ENCODE measurements at regions not wholly inside any gene's neighbourhood (a gene's known extent, or its start where the extent isn't known, plus 50 kb on each side); places are given as distances from the start of the nearest gene placed in this dataset.

DNA sequence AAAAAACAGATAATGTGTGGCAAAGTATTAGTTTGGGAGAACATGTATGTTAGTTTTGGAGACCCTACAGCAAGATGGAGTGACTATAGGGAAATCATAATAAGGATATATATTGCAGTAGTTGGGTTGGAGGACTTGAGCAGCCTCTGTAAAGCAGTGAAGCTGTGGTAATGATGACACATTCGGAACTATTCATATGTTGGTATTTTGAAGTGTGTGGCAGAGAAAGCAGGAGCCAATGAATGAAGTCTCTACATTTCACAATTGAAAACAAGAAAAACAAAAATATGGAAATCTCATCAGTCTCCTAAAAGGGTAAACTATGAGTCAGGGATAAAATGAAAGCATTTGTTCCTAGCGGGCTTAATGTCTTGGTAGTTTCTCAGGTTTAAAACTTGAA lies 645.9 kb downstream of the OTOL1 start:
- DNase-seq (ENCODE audit: extremely low read depth in 1 of 4, low spot score in 3 of 4) (no peak), FAIRE-seq (no peak), ATAC-seq (no peak)
- no peaks in the 10 kb centered on the region for H3K9me1 ChIP-seq (ENCODE audit: control insufficient read depth, insufficient read depth, low read length)
- intact Hi-C loops (cut with micrococcal nuclease): no loop called here
- 3% methylated on average over 2 of the region's 2 CpGs for WGBS (ENCODE audit: insufficient coverage, low coverage, missing lambda C conversion rate)
- no peaks in the 10 kb centered on the region for H3K79me2 ChIP-seq (ENCODE audit: control insufficient read depth, insufficient read depth, low read length)
- H3K9me3 ChIP-seq (replicated peaks; ENCODE audit: control insufficient read depth, insufficient read depth, low read depth, low read length): no peaks in the 10 kb centered on the region
- no peaks in the 10 kb centered on the region for H3K36me3 ChIP-seq (ENCODE audit: control insufficient read depth, insufficient read depth, low read length)
- no peak overlapping the region for H3K4me2 ChIP-seq (ENCODE audit: insufficient read depth, low read length)
- H3K4me1 ChIP-seq (replicated peaks in 1 of 2; ENCODE audit: control insufficient read depth in 2 of 2, insufficient read depth in 2 of 2, low read length in 2 of 2): no peaks in the 10 kb centered on the region
- H3K27me3 ChIP-seq (ENCODE audit: control insufficient read depth in 2 of 2, insufficient read depth in 2 of 2, low read length in 2 of 2): no peaks in the 10 kb centered on the region
- H3K4me3 ChIP-seq: no peak overlapping the region
- CTCF ChIA-PET (ENCODE audit: low intra/inter-chr PET ratio): no interaction called here
- H3K27ac ChIP-seq (ENCODE audit: extremely low read depth, low read depth, low read length): no peak overlapping the region
- POLR2A ChIA-PET: no interaction called here
- TF ChIP-seq, protein P1, sequence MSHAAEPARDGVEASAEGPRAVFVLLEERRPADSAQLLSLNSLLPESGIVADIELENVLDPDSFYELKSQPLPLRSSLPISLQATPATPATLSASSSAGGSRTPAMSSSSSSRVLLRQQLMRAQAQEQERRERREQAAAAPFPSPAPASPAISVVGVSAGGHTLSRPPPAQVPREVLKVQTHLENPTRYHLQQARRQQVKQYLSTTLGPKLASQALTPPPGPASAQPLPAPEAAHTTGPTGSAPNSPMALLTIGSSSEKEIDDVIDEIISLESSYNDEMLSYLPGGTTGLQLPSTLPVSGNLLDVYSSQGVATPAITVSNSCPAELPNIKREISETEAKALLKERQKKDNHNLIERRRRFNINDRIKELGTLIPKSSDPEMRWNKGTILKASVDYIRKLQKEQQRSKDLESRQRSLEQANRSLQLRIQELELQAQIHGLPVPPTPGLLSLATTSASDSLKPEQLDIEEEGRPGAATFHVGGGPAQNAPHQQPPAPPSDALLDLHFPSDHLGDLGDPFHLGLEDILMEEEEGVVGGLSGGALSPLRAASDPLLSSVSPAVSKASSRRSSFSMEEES (CRISPR knock-in tag; IDR thresholded peaks at IDR 0.05): no peak
- no peak overlapping the region for H3K9ac ChIP-seq (ENCODE audit: insufficient read depth in 1 of 2, low read depth in 2 of 2, low read length in 2 of 2)
- no peaks in the 10 kb centered on the region for H4K20me1 ChIP-seq (replicated peaks; ENCODE audit: control insufficient read depth, insufficient read depth, low read length)
- in situ Hi-C loops (cut with MboI): no loop called here
- BruUV-seq (replicated peaks): no TSS peak
- H2AFZ ChIP-seq (ENCODE audit: low read depth, low read length): no peak overlapping the region

DNA sequence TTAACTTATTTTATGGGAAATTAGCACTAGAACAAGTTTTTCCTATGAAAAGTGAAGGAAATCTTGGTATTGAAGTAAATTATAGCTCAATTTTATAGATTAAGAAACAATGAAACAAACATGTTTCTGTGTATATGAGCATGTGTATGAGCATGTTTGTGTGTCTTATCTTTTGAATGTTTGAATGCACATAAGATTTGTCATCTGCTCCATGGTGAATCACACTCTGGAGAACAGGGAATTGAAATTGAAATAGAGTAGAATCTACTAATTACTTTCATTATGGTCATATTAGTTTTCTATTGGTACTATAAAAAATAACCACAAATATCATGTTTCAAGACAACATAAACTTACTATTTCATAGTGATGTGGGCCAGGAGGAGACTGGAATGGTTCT lies 646.6 kb downstream of the OTOL1 start:
- POLR2A ChIA-PET: no interaction called here
- CTCF ChIA-PET (ENCODE audit: low intra/inter-chr PET ratio): no interaction called here
- no peak for TF ChIP-seq YY1 (IDR thresholded peaks at IDR 0.05; ENCODE audit: borderline replicate concordance in 1 of 3, control insufficient read depth in 1 of 3, extremely low read depth in 1 of 3, insufficient read depth in 3 of 3, insufficient read length in 1 of 3, insufficient replicate concordance in 2 of 3, low read depth in 1 of 3, low read length in 2 of 3)
- TF ChIP-seq, protein P2, sequence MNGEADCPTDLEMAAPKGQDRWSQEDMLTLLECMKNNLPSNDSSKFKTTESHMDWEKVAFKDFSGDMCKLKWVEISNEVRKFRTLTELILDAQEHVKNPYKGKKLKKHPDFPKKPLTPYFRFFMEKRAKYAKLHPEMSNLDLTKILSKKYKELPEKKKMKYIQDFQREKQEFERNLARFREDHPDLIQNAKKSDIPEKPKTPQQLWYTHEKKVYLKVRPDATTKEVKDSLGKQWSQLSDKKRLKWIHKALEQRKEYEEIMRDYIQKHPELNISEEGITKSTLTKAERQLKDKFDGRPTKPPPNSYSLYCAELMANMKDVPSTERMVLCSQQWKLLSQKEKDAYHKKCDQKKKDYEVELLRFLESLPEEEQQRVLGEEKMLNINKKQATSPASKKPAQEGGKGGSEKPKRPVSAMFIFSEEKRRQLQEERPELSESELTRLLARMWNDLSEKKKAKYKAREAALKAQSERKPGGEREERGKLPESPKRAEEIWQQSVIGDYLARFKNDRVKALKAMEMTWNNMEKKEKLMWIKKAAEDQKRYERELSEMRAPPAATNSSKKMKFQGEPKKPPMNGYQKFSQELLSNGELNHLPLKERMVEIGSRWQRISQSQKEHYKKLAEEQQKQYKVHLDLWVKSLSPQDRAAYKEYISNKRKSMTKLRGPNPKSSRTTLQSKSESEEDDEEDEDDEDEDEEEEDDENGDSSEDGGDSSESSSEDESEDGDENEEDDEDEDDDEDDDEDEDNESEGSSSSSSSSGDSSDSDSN (IDR thresholded peaks at IDR 0.05; ENCODE audit: borderline replicate concordance in 1 of 2, low read depth in 2 of 2, low read length in 2 of 2): no peak
- no peak for TF ChIP-seq TARDBP (IDR thresholded peaks at IDR 0.05)
- no peak for TF ChIP-seq NUFIP1 (IDR thresholded peaks at IDR 0.05; ENCODE audit: partially characterized antibody)
- no peak for TF ChIP-seq PURB (CRISPR knock-in tag; IDR thresholded peaks at IDR 0.05; ENCODE audit: low read depth)
- TF ChIP-seq ZKSCAN1 (IDR thresholded peaks at IDR 0.05; ENCODE audit: low read depth, low read length): no peak
- TF ChIP-seq, protein P3, sequence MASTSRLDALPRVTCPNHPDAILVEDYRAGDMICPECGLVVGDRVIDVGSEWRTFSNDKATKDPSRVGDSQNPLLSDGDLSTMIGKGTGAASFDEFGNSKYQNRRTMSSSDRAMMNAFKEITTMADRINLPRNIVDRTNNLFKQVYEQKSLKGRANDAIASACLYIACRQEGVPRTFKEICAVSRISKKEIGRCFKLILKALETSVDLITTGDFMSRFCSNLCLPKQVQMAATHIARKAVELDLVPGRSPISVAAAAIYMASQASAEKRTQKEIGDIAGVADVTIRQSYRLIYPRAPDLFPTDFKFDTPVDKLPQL (IDR thresholded peaks at IDR 0.05; ENCODE audit: extremely low read depth, insufficient read length): no peak
- no peak for TF ChIP-seq MCM5 (IDR thresholded peaks at IDR 0.05; ENCODE audit: low read depth)
- no peak for TF ChIP-seq SMAD4 (CRISPR knock-in tag; conservative IDR thresholded peaks at IDR 0.05)
- no peak for TF ChIP-seq BCL6 (CRISPR knock-in tag; IDR thresholded peaks at IDR 0.05)
- TF ChIP-seq DIDO1 (tag; IDR thresholded peaks at IDR 0.05; ENCODE audit: low read depth): no peak
- no peak for TF ChIP-seq MAZ (CRISPR knock-in tag; conservative IDR thresholded peaks at IDR 0.05 in 1 of 2, IDR thresholded peaks at IDR 0.05 in 1 of 2)

More for the DNA sequence above, 646.6 kb downstream of the OTOL1 start:
- H3K27ac ChIP-seq (ENCODE audit: extremely low read depth, low read depth, low read length): no peak overlapping the region
- no peaks in the 10 kb centered on the region for H3K9me1 ChIP-seq (ENCODE audit: control insufficient read depth, insufficient read depth, low read length)
- intact Hi-C loops (cut with micrococcal nuclease) (no loop called here), in situ Hi-C loops (cut with MboI) (no loop called here)
- ATAC-seq: no peak
- DNase-seq (ENCODE audit: extremely low read depth in 1 of 4, low spot score in 3 of 4): no peak
- H3K4me1 ChIP-seq (replicated peaks in 1 of 2; ENCODE audit: control insufficient read depth in 2 of 2, insufficient read depth in 2 of 2, low read length in 2 of 2): no peaks in the 10 kb centered on the region
- no peak for FAIRE-seq
- H2AFZ ChIP-seq (ENCODE audit: low read depth, low read length): no peak overlapping the region
- H3K27me3 ChIP-seq (ENCODE audit: control insufficient read depth in 2 of 2, insufficient read depth in 2 of 2, low read length in 2 of 2): no peaks in the 10 kb centered on the region
- H3K36me3 ChIP-seq (ENCODE audit: control insufficient read depth, insufficient read depth, low read length): no peaks in the 10 kb centered on the region
- no peaks in the 10 kb centered on the region for H3K9me3 ChIP-seq (replicated peaks; ENCODE audit: control insufficient read depth, insufficient read depth, low read depth, low read length)
- BruUV-seq (replicated peaks): no TSS peak
- no peak overlapping the region for H3K4me3 ChIP-seq
- no peak overlapping the region for H3K9ac ChIP-seq (ENCODE audit: insufficient read depth in 1 of 2, low read depth in 2 of 2, low read length in 2 of 2)
- no peak overlapping the region for H3K4me2 ChIP-seq (ENCODE audit: insufficient read depth, low read length)
- no peaks in the 10 kb centered on the region for H3K79me2 ChIP-seq (ENCODE audit: control insufficient read depth, insufficient read depth, low read length)
- no peaks in the 10 kb centered on the region for H4K20me1 ChIP-seq (replicated peaks; ENCODE audit: control insufficient read depth, insufficient read depth, low read length)
